ENCODE measurements at regions not wholly inside any gene's neighbourhood (a gene's known extent, or its start where the extent isn't known, plus 50 kb on each side); places are given as distances from the start of the nearest gene placed in this dataset.

DNA sequence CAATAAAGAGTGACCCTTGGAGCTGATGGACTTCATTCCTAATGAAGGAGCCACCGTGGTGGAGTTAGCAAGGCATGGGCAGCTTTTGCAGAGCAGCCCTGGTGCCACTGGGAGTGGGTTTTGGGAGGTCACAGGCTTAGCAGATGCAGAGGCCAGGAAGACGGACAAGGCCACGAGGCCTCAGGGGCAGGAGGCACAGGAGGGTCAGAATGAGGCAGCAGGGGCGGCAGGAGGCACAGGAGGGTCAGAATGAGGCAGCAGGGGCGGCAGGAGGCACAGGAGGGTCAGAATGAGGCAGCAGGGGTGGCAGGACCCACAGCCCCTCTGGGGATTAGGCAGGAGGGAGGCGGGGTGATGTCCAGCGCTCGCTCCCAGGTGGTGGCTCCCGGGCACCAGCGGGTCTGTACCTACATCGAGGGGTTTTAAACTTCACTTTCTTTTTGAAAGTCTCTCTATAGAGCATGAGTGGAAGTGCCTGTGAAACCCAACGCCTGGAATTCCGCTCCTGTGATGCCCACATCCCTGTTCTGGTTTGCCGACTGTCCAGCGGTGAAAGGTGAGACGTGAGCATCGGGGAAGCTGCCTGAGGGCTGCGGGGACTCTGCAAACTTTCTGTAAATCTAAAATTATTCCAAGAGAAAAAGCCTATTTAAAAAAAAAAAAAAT, 521.6 kb downstream of the BRD1 start:
- no peaks in the 10 kb centered on the region for H3K9me3 ChIP-seq (ENCODE audit: control insufficient read depth, insufficient read depth, low read length)
- peaks cover 73% of the 10 kb centered on the region for H3K4me1 ChIP-seq (ENCODE audit: control insufficient read depth, low read length)
- no peaks in the 10 kb centered on the region for H3K27me3 ChIP-seq (ENCODE audit: control insufficient read depth, low read length)
- 0 out of 2 replicates have a peak, but pooled peaks cover under 1% of the 10 kb centered on the region for H3F3A ChIP-seq (ENCODE audit: control insufficient read depth, insufficient read depth)
- H3K79me2 ChIP-seq (ENCODE audit: control insufficient read depth, low read length), result no peaks in the 10 kb centered on the region
- no peak overlapping the region for H3K4me2 ChIP-seq (ENCODE audit: low read length)
- no peak overlapping the region for H3K27ac ChIP-seq (ENCODE audit: low read depth, low read length)
- no peak for TF ChIP-seq EZH2phosphoT487 (IDR thresholded peaks at IDR 0.05; ENCODE audit: borderline replicate concordance, low read length)
- TF ChIP-seq, protein P1, sequence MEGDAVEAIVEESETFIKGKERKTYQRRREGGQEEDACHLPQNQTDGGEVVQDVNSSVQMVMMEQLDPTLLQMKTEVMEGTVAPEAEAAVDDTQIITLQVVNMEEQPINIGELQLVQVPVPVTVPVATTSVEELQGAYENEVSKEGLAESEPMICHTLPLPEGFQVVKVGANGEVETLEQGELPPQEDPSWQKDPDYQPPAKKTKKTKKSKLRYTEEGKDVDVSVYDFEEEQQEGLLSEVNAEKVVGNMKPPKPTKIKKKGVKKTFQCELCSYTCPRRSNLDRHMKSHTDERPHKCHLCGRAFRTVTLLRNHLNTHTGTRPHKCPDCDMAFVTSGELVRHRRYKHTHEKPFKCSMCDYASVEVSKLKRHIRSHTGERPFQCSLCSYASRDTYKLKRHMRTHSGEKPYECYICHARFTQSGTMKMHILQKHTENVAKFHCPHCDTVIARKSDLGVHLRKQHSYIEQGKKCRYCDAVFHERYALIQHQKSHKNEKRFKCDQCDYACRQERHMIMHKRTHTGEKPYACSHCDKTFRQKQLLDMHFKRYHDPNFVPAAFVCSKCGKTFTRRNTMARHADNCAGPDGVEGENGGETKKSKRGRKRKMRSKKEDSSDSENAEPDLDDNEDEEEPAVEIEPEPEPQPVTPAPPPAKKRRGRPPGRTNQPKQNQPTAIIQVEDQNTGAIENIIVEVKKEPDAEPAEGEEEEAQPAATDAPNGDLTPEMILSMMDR (IDR thresholded peaks at IDR 0.05; ENCODE audit: low read depth, low read length, poor library complexity, severe bottlenecking), result no peak
- H3K36me3 ChIP-seq (ENCODE audit: control insufficient read depth, low read length), result no peaks in the 10 kb centered on the region
- no peaks in the 10 kb centered on the region for H4K20me1 ChIP-seq (ENCODE audit: control insufficient read depth, insufficient read depth, low read depth, low read length)
- no peaks in the 10 kb centered on the region for H3K9me2 ChIP-seq (replicated peaks; ENCODE audit: control insufficient read depth, low read length)
- H3K4me3 ChIP-seq (ENCODE audit: low read length), result no peak overlapping the region

DNA sequence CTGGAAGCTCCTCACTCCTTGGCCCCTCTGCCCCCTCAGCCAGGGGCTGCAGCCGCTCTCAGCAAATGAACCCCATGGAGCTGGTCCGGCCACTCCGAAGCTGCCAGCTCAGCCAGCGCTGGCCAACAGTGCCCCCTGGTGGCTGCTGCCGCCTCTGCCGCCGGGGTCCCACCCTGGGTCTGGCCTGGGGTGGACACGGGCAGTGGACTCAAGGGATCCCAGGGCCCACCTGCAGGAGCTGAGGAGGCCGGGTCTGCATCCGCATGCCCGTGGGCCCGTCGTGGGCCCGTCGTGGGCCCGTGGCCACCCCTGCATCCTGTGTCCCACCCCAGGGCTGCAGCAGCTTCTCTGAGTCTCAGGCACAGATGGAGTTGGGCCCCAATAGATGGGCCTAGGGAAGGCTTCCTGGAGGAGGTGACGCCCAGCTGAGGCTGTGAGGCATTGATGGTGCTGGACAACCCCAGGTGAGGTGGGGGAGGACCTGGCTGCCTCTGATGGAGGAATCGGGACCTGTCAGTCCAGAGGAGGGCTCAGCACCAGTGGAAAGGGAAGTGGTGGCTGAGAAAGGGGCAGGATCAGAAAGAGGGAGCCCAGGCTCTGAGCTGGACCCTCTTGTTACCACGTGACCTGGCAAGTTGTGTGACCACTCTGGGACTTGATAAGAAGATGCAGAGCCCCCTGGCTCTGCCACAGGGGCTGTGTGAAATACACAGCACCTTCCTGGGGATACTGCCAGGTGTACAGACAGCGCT, 522.3 kb downstream of the BRD1 start:
- H3K4me1 ChIP-seq (ENCODE audit: control insufficient read depth, low read length), result peaks cover 68% of the 10 kb centered on the region
- TF ChIP-seq, protein P1 (IDR thresholded peaks at IDR 0.05; ENCODE audit: low read depth, low read length, poor library complexity, severe bottlenecking), result peak; percentile 98
- TF ChIP-seq EZH2phosphoT487 (IDR thresholded peaks at IDR 0.05; ENCODE audit: borderline replicate concordance, low read length), result no peak
- H3K27me3 ChIP-seq (ENCODE audit: control insufficient read depth, low read length), result no peaks in the 10 kb centered on the region
- no peaks in the 10 kb centered on the region for H4K20me1 ChIP-seq (ENCODE audit: control insufficient read depth, insufficient read depth, low read depth, low read length)
- no peaks in the 10 kb centered on the region for H3F3A ChIP-seq (ENCODE audit: control insufficient read depth, insufficient read depth)
- peak overlapping the region; percentile 67 for H3K4me2 ChIP-seq (ENCODE audit: low read length)
- no peak overlapping the region for H3K27ac ChIP-seq (ENCODE audit: low read depth, low read length)
- no peaks in the 10 kb centered on the region for H3K79me2 ChIP-seq (ENCODE audit: control insufficient read depth, low read length)
- H3K9me3 ChIP-seq (ENCODE audit: control insufficient read depth, insufficient read depth, low read length), result no peaks in the 10 kb centered on the region
- peak overlapping the region; percentile 51 for H3K4me3 ChIP-seq (ENCODE audit: low read length)
- no peaks in the 10 kb centered on the region for H3K36me3 ChIP-seq (ENCODE audit: control insufficient read depth, low read length)
- H3K9me2 ChIP-seq (replicated peaks; ENCODE audit: control insufficient read depth, low read length), result no peaks in the 10 kb centered on the region

DNA sequence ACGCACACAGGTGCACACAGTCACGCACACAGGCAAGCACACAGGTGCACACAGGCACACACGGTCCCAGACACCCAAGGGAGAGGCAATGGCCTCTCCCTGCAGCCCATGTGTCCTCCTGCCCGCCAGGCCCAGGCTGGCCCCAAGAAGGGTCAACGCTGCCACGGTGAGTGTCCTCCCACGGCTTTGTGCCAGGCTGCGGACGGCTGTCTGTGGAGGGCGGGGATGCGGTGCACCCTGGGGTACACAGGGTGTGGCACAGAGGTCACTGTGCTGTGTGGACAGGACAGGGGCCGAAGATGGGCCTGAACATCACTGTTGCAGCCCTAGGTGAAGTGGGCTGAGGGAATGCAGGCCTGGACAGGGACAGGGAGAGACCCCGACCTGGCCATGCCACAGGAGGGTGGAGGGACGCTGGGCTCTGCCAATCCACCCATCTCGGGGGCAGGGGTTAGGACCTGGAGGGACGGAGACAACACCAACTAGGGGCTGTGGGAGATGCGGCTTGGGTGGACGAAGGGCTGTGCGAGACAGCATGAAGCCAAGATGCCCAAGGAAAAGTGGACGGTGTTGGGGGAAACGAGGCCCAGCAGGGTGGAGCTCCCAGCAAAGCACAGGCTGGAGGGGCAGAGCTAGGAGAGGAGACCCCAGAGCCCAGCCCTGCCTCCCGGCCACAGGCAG, 523.8 kb downstream of the BRD1 start:
- no peaks in the 10 kb centered on the region for H3K79me2 ChIP-seq (ENCODE audit: control insufficient read depth, low read length)
- no peaks in the 10 kb centered on the region for H3K9me2 ChIP-seq (replicated peaks; ENCODE audit: control insufficient read depth, low read length)
- TF ChIP-seq, protein P1 (IDR thresholded peaks at IDR 0.05; ENCODE audit: low read depth, low read length, poor library complexity, severe bottlenecking), result no peak
- TF ChIP-seq EZH2phosphoT487 (IDR thresholded peaks at IDR 0.05; ENCODE audit: borderline replicate concordance, low read length), result no peak
- H3K36me3 ChIP-seq (ENCODE audit: control insufficient read depth, low read length), result no peaks in the 10 kb centered on the region
- H3K4me1 ChIP-seq (ENCODE audit: control insufficient read depth, low read length), result peaks cover 55% of the 10 kb centered on the region
- no peaks in the 10 kb centered on the region for H3K27me3 ChIP-seq (ENCODE audit: control insufficient read depth, low read length)
- peak overlapping the region; percentile 51 for H3K4me3 ChIP-seq (ENCODE audit: low read length)
- no peaks in the 10 kb centered on the region for H3F3A ChIP-seq (ENCODE audit: control insufficient read depth, insufficient read depth)
- no peak overlapping the region for H3K27ac ChIP-seq (ENCODE audit: low read depth, low read length)
- H3K4me2 ChIP-seq (ENCODE audit: low read length), result peak overlapping the region; percentile 67
- no peaks in the 10 kb centered on the region for H3K9me3 ChIP-seq (ENCODE audit: control insufficient read depth, insufficient read depth, low read length)
- H4K20me1 ChIP-seq (ENCODE audit: control insufficient read depth, insufficient read depth, low read depth, low read length), result no peaks in the 10 kb centered on the region
